ENCODE measurements at regions not wholly inside any gene's neighbourhood (a gene's known extent, or its start where the extent isn't known, plus 50 kb on each side); places are given as distances from the start of the nearest gene placed in this dataset.

DNA sequence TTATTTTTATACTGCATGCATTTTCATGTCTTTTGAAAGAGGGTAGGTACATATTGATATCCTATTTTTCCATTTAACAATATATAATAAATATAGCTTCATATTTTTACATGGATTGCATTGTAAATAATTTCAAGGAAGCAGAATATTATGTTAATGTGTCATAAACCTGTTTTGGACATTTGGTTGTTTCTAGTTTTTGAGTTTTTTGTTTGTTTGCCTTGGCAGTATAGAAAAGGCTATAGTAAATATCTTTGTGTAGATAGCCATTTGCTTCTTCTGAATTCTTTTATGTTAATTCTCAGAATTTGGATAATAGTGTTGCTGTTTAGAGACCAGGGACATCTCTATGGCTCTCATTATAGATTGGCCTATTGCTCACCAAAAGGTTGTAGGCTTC is 645.2 kb downstream of the SLC4A3 start:
- Mint-ChIP-seq H3K27me3 (ENCODE audit: low read depth) (no peaks in the 10 kb centered on the region; the same call in 1 of the 2 replicates), H3K9me3 (no peaks in the 10 kb centered on the region; the same call in 1 of the 2 replicates), H3K4me1 (peaks cover 42% of the 10 kb centered on the region), H3K4me3 (no peak overlapping the region), H3K27ac (no peak overlapping the region), H3K36me3 (peaks cover 7% of the 10 kb centered on the region; the same call in 1 of the 2 replicates)
- DNase-seq (ENCODE audit: low spot score) = no peak
- CTCF ChIA-PET = no interaction called here
- no peak for ATAC-seq
- POLR2A ChIA-PET = no interaction called here
- TF ChIP-seq, protein P1, sequence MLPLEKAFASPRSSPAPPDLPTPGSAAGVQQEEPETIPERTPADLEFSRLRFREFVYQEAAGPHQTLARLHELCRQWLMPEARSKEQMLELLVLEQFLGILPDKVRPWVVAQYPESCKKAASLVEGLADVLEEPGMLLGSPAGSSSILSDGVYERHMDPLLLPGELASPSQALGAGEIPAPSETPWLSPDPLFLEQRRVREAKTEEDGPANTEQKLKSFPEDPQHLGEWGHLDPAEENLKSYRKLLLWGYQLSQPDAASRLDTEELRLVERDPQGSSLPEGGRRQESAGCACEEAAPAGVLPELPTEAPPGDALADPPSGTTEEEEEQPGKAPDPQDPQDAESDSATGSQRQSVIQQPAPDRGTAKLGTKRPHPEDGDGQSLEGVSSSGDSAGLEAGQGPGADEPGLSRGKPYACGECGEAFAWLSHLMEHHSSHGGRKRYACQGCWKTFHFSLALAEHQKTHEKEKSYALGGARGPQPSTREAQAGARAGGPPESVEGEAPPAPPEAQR (CRISPR knock-in tag; IDR thresholded peaks at IDR 0.05) = no peak
- TF ChIP-seq RORB (CRISPR knock-in tag; IDR thresholded peaks at IDR 0.05) (no peak), JUN (CRISPR knock-in tag; IDR thresholded peaks at IDR 0.05) (no peak), NR3C1 (CRISPR knock-in tag; conservative IDR thresholded peaks at IDR 0.05; ENCODE audit: low read depth) (no peak), SOX15 (CRISPR knock-in tag; IDR thresholded peaks at IDR 0.05) (no peak), TP53 (CRISPR knock-in tag; IDR thresholded peaks at IDR 0.05) (no peak), FOXP1 (CRISPR knock-in tag; IDR thresholded peaks at IDR 0.05; ENCODE audit: borderline replicate concordance) (no peak), ZNF396 (CRISPR knock-in tag; IDR thresholded peaks at IDR 0.05; ENCODE audit: borderline replicate concordance) (no peak), NFYB (CRISPR knock-in tag; conservative IDR thresholded peaks at IDR 0.05; ENCODE audit: low read depth) (no peak), SMAD4 (CRISPR knock-in tag; IDR thresholded peaks at IDR 0.05) (no peak), ZNF416 (CRISPR knock-in tag; IDR thresholded peaks at IDR 0.05) (no peak), RELA (CRISPR knock-in tag; IDR thresholded peaks at IDR 0.05; ENCODE audit: borderline replicate concordance) (no peak), SP1 (CRISPR knock-in tag; conservative IDR thresholded peaks at IDR 0.05) (no peak)
- TF ChIP-seq, protein P2, sequence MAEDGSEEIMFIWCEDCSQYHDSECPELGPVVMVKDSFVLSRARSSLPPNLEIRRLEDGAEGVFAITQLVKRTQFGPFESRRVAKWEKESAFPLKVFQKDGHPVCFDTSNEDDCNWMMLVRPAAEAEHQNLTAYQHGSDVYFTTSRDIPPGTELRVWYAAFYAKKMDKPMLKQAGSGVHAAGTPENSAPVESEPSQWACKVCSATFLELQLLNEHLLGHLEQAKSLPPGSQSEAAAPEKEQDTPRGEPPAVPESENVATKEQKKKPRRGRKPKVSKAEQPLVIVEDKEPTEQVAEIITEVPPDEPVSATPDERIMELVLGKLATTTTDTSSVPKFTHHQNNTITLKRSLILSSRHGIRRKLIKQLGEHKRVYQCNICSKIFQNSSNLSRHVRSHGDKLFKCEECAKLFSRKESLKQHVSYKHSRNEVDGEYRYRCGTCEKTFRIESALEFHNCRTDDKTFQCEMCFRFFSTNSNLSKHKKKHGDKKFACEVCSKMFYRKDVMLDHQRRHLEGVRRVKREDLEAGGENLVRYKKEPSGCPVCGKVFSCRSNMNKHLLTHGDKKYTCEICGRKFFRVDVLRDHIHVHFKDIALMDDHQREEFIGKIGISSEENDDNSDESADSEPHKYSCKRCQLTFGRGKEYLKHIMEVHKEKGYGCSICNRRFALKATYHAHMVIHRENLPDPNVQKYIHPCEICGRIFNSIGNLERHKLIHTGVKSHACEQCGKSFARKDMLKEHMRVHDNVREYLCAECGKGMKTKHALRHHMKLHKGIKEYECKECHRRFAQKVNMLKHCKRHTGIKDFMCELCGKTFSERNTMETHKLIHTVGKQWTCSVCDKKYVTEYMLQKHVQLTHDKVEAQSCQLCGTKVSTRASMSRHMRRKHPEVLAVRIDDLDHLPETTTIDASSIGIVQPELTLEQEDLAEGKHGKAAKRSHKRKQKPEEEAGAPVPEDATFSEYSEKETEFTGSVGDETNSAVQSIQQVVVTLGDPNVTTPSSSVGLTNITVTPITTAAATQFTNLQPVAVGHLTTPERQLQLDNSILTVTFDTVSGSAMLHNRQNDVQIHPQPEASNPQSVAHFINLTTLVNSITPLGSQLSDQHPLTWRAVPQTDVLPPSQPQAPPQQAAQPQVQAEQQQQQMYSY (CRISPR knock-in tag; IDR thresholded peaks at IDR 0.05) = no peak
- TF ChIP-seq, protein P3, sequence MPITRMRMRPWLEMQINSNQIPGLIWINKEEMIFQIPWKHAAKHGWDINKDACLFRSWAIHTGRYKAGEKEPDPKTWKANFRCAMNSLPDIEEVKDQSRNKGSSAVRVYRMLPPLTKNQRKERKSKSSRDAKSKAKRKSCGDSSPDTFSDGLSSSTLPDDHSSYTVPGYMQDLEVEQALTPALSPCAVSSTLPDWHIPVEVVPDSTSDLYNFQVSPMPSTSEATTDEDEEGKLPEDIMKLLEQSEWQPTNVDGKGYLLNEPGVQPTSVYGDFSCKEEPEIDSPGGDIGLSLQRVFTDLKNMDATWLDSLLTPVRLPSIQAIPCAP (CRISPR knock-in tag; IDR thresholded peaks at IDR 0.05) = no peak
- TF ChIP-seq, protein P4, sequence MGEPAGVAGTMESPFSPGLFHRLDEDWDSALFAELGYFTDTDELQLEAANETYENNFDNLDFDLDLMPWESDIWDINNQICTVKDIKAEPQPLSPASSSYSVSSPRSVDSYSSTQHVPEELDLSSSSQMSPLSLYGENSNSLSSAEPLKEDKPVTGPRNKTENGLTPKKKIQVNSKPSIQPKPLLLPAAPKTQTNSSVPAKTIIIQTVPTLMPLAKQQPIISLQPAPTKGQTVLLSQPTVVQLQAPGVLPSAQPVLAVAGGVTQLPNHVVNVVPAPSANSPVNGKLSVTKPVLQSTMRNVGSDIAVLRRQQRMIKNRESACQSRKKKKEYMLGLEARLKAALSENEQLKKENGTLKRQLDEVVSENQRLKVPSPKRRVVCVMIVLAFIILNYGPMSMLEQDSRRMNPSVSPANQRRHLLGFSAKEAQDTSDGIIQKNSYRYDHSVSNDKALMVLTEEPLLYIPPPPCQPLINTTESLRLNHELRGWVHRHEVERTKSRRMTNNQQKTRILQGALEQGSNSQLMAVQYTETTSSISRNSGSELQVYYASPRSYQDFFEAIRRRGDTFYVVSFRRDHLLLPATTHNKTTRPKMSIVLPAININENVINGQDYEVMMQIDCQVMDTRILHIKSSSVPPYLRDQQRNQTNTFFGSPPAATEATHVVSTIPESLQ (CRISPR knock-in tag; IDR thresholded peaks at IDR 0.05) = no peak

DNA sequence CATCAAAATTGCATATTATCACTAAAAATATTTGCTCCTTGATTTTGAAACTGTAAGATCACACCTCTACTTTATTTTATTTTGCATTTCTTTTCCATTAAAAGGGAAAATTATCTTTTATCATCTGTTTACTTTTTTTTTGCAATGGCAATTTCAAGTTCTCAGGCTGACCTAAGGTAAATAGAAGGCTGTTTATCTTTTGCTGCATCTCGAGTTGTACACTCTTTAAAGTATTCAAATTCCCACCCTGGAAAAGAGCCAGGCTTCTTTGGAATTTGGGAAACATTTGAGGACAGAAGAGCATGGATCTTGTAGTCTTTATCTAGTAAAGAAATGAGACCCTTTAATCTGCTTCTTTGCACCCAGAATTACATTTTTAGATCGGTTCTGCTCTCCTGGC is 645.7 kb downstream of the SLC4A3 start:
- Mint-ChIP-seq H3K4me1 (peaks cover 40% of the 10 kb centered on the region), H3K9me3 (no peaks in the 10 kb centered on the region; the same call in 1 of the 2 replicates), H3K27me3 (ENCODE audit: low read depth) (no peaks in the 10 kb centered on the region; the same call in 1 of the 2 replicates), H3K27ac (no peak overlapping the region), H3K36me3 (peaks cover 3% of the 10 kb centered on the region; the same call in 1 of the 2 replicates), H3K4me3 (no peak overlapping the region)
- DNase-seq (ENCODE audit: low spot score) (no peak), ATAC-seq (no peak)
- ChIA-PET POLR2A (no interaction called here), CTCF (no interaction called here)
- TF ChIP-seq FOXP1 (CRISPR knock-in tag; IDR thresholded peaks at IDR 0.05; ENCODE audit: borderline replicate concordance) = no peak

DNA sequence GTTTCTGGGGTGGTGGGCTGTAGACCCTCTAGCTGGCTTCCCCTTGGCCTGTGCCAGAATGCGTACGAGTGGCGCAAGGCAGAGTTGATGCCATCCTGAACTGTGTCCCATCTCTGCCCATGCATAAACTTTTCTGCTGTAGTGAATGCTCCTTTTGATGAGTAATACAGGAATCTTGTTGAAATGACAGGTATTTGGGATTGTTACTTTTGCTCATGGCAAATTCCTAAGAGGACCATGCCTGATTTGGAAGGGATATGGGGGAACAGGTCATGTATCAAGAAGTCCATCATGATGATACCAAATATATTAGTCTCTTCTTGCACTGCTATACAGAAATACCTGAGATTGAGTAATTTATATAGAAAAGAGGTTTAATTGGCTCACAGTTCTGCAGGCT is 648.0 kb downstream of the SLC4A3 start:
- CTCF ChIA-PET = no interaction called here
- DNase-seq (ENCODE audit: low spot score) = no peak
- POLR2A ChIA-PET = no interaction called here
- H3K27me3 Mint-ChIP-seq (ENCODE audit: low read depth) = no peaks in the 10 kb centered on the region; the same call in 1 of the 2 replicates
- peaks cover 16% of the 10 kb centered on the region for H3K4me1 Mint-ChIP-seq
- peaks cover 3% of the 10 kb centered on the region for H3K9me3 Mint-ChIP-seq
- no peak overlapping the region for H3K27ac Mint-ChIP-seq
- H3K36me3 Mint-ChIP-seq = no peaks in the 10 kb centered on the region
- ATAC-seq = no peak
- H3K4me3 Mint-ChIP-seq = no peak overlapping the region
- TF ChIP-seq, protein P2 (CRISPR knock-in tag; IDR thresholded peaks at IDR 0.05) = no peak
- TF ChIP-seq, protein P5, sequence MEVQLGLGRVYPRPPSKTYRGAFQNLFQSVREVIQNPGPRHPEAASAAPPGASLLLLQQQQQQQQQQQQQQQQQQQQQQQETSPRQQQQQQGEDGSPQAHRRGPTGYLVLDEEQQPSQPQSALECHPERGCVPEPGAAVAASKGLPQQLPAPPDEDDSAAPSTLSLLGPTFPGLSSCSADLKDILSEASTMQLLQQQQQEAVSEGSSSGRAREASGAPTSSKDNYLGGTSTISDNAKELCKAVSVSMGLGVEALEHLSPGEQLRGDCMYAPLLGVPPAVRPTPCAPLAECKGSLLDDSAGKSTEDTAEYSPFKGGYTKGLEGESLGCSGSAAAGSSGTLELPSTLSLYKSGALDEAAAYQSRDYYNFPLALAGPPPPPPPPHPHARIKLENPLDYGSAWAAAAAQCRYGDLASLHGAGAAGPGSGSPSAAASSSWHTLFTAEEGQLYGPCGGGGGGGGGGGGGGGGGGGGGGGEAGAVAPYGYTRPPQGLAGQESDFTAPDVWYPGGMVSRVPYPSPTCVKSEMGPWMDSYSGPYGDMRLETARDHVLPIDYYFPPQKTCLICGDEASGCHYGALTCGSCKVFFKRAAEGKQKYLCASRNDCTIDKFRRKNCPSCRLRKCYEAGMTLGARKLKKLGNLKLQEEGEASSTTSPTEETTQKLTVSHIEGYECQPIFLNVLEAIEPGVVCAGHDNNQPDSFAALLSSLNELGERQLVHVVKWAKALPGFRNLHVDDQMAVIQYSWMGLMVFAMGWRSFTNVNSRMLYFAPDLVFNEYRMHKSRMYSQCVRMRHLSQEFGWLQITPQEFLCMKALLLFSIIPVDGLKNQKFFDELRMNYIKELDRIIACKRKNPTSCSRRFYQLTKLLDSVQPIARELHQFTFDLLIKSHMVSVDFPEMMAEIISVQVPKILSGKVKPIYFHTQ (CRISPR knock-in tag; IDR thresholded peaks at IDR 0.05) = no peak
- no peak for TF ChIP-seq TCF7 (CRISPR knock-in tag; IDR thresholded peaks at IDR 0.05; ENCODE audit: low read depth)

Measured in WTC11 (cell line).